ENCODE measurements at regions not wholly inside any gene's neighbourhood (a gene's known extent, or its start where the extent isn't known, plus 50 kb on each side); places are given as distances from the start of the nearest gene placed in this dataset.
"Not testable (repeated sequence)": the region's sequence is repeated elsewhere in the genome, so short reads cannot be mapped to it uniquely, and the experiment has no call there.

GRCh38 chr5:63760965-63761364 is 201.3 kb downstream of the HTR1A start:
- no peak for DNase-seq (ENCODE audit: low spot score)
- in situ Hi-C loops (cut with MboI; ENCODE audit: low sequenced_read_pairs, unreplicated experiment), result no loop called here
- no peak for TF ChIP-seq CTCF (IDR thresholded peaks at IDR 0.05; ENCODE audit: borderline replicate concordance, control extremely low read depth, extremely low read depth, insufficient read depth, missing control alignments)

DNA sequence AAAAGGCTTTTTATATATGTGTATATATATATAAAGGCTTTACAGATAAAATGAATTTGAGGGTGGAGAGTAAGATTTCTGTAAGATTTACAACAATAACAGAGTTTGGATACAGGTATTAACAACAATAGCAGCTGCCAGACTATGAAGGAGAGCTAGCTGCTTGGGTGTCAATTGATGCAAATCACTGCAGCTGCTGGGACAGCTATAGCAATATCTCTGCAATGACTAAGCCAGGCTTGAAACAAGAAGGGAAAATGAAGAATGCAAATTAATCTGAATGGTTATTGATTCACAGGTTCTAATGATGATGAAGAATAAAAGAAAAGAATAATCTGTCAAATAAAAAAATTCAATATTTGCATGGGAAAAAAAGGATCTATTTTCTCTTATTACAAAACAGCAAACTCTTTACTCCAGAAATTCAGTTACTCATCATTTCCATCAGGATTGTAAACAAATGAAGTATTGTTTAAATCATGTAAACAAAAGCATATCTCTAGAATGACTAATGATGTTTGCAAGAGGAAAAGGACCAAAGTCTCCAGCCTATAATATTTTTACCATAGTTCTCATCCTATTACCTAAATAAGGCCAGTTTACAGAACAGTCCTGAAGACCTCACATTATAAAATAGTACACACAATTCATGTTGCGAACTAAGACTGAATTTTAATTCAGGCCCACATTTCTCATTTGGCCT is 219.0 kb downstream of the HTR1A start:
- TF ChIP-seq CTCF (IDR thresholded peaks at IDR 0.05; ENCODE audit: borderline replicate concordance, control extremely low read depth, extremely low read depth, insufficient read depth, missing control alignments), result no peak
- in situ Hi-C loops (cut with MboI; ENCODE audit: low sequenced_read_pairs, unreplicated experiment), result no loop called here
- no peak for DNase-seq (ENCODE audit: low spot score)

- in situ Hi-C loops (cut with MboI; ENCODE audit: low sequenced_read_pairs, unreplicated experiment); DNase-seq (ENCODE audit: low spot score): not testable (repeated sequence)
Observed at GRCh38 chr5:63732880-63733279, 229.4 kb downstream of the HTR1A start.

- in situ Hi-C loops (cut with MboI; ENCODE audit: low sequenced_read_pairs, unreplicated experiment), result no loop called here
- no peak for DNase-seq (ENCODE audit: low spot score)
- no peak for TF ChIP-seq CTCF (IDR thresholded peaks at IDR 0.05; ENCODE audit: borderline replicate concordance, control extremely low read depth, extremely low read depth, insufficient read depth, missing control alignments)
Observed at GRCh38 chr5:63727583-63727982, 234.7 kb downstream of the HTR1A start.

- TF ChIP-seq CTCF (IDR thresholded peaks at IDR 0.05; ENCODE audit: borderline replicate concordance, control extremely low read depth, extremely low read depth, insufficient read depth, missing control alignments), result no peak
- no peak for DNase-seq (ENCODE audit: low spot score)
- in situ Hi-C loops (cut with MboI; ENCODE audit: low sequenced_read_pairs, unreplicated experiment), result no loop called here
Observed at GRCh38 chr5:63726496-63726895, 235.7 kb downstream of the HTR1A start.

GRCh38 chr5:63719147-63719546 is 243.1 kb downstream of the HTR1A start:
- no peak for TF ChIP-seq CTCF (IDR thresholded peaks at IDR 0.05; ENCODE audit: borderline replicate concordance, control extremely low read depth, extremely low read depth, insufficient read depth, missing control alignments)
- in situ Hi-C loops (cut with MboI; ENCODE audit: low sequenced_read_pairs, unreplicated experiment), result no loop called here
- DNase-seq (ENCODE audit: low spot score), result no peak

DNA sequence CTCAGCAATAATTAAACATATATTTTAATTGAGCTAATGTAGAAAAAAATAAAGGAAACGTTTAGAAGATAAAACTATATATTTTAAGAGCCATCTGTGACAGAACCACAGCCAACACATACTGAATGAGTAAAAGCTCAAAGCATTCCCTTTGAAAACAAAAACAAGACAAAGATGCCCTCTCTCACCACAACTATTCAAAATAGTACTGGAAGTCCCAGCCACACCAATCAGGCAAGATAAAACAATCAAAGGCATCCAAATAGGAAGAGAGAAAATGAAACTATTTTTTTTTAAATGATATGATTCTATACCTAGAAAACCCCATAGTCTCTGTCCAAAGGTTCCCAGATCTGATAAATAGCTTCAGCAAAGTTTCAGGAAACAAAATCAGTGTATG is 262.0 kb downstream of the HTR1A start:
- in situ Hi-C loops (cut with MboI; ENCODE audit: low sequenced_read_pairs, unreplicated experiment), result no loop called here
- no peak for DNase-seq (ENCODE audit: low spot score)
- TF ChIP-seq CTCF (IDR thresholded peaks at IDR 0.05; ENCODE audit: borderline replicate concordance, control extremely low read depth, extremely low read depth, insufficient read depth, missing control alignments), result no peak
